Tibial nerve (tissue), 4 donors: ENCODE measurements at regions not wholly inside any gene's neighbourhood (a gene's known extent, or its start where the extent isn't known, plus 50 kb on each side); places are given as distances from the start of the nearest gene placed in this dataset.

Source experiments
- DNase-seq, 2 donors: peaks; one replicate each; pipeline ENCODE4 v3.0.0-alpha.2; 2019; ENCODE audit warnings: low spot score in 2 of 2
- H3K27ac ChIP-seq, 4 donors: fragments of 200-600 bp; sonication (generic) in 3 of 4; one replicate each; pipeline ENCODE4 v1.5.1; 2017 to 2019; ENCODE audit warnings: mild to moderate bottlenecking in 1 of 4
- H3K27me3 ChIP-seq, 2 donors: fragments of 200-600 bp; sonication (generic) in 1 of 2; one replicate each; pipeline versions ENCODE4 v1.5.1 to v1.6.0; 2017 to 2019
- H3K36me3 ChIP-seq, 3 donors: fragments of 200-600 bp; sonication (generic); one replicate each; pipeline ENCODE4 v1.5.1; 2018 to 2019
- H3K4me1 ChIP-seq, 4 donors: fragments of 200-600 bp; sonication (generic) in 3 of 4; one replicate each; pipeline ENCODE4 v1.5.1; 2017 to 2019
- H3K4me3 ChIP-seq, 4 donors: fragments of 200-600 bp; sonication (generic) in 3 of 4; one replicate each; pipeline ENCODE4 v1.5.1; 2017 to 2019; ENCODE audit warnings: mild to moderate bottlenecking in 1 of 4, moderate library complexity in 1 of 4
- H3K9me3 ChIP-seq, 4 donors: fragments of 200-600 bp; sonication (generic) in 3 of 4; one replicate each; pipeline ENCODE4 v1.5.1; 2017 to 2019
- EP300 ChIP-seq, 2 donors: sonication (generic); formaldehyde crosslinking; IDR thresholded peaks; one replicate each; pipeline ENCODE4 v1.6.1; 2017; ENCODE audit warnings: antibody characterized with exemption in 2 of 2, mild to moderate bottlenecking in 1 of 2
- POLR2A ChIP-seq, 2 donors: fragments of 450-650 bp; IDR thresholded peaks; one replicate each; pipeline ENCODE4 v1.6.1; 2017; ENCODE audit warnings: antibody characterized with exemption in 2 of 2, mild to moderate bottlenecking in 2 of 2, moderate library complexity in 2 of 2
- WGBS, 2 donors: methylation state at CpG; one replicate each; pipeline ENCODE4 v1.1.5; 2018; 5-methylcytosine and 5-hydroxymethylcytosine counted together
- TF ChIP-seq, protein P1 (sequence below), 5 experiments: fragments of 200-600 bp in 3 of 5; fragments of 450-650 bp in 2 of 5; sonication (generic) in 3 of 5; IDR thresholded peaks; one replicate each; pipeline ENCODE4 v1.5.1; 2016 to 2019; ENCODE audit warnings: antibody characterized with exemption in 5 of 5, mild to moderate bottlenecking in 3 of 5, moderate library complexity in 2 of 5

DNA sequence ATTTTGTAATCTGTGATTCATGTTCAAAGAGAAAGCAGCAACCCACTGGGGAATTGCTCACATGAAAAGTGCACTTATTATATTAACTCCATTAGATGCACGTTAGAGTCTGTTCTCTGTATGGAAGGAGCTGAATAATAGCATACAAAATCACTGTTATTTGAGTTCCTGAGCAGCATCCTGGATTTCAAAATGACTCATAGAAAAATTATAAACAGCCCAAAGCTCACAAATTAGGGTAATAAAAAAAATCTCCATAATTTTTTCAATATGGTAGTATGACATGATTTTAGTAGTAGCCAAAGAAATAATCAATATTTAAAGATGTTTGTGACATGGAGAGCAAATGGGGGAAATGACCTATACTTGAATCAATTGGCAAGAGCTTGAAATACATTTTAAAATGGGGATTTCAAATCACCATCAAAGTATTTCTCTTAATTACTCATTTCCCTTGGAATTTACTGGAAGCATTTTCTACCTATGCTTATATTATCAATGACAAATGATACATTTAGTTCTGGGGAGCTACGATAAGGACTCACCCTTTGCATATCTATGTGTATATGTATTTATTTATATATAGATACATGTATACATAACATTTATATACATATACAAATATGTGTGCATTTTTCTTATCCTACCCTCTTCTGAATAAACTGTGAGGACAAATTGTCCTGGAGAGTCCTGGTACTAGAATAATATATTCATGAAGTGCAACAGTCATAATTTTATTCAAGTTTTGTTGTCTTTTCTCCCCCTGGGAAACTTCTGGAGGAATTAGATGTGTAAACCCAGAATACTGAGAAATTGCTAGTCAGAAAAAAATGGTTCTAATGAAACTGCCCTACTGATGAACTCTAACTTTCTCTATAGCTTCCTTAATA is 116.3 kb downstream of the RPL22L1 start:
- Histone ChIP-seq H3K4me3 (no peak overlapping the region), H3K36me3 (no peaks in the 10 kb centered on the region), H3K27me3 (no peaks in the 10 kb centered on the region), H3K4me1 (peaks cover 0 to 43% (median 7%) of the 10 kb centered on the region in 4 donors), H3K27ac (no peak overlapping the region), H3K9me3 (no peaks in the 10 kb centered on the region)
- TF ChIP-seq POLR2A (IDR thresholded peaks at IDR 0.05): no peak
- TF ChIP-seq, protein P1, sequence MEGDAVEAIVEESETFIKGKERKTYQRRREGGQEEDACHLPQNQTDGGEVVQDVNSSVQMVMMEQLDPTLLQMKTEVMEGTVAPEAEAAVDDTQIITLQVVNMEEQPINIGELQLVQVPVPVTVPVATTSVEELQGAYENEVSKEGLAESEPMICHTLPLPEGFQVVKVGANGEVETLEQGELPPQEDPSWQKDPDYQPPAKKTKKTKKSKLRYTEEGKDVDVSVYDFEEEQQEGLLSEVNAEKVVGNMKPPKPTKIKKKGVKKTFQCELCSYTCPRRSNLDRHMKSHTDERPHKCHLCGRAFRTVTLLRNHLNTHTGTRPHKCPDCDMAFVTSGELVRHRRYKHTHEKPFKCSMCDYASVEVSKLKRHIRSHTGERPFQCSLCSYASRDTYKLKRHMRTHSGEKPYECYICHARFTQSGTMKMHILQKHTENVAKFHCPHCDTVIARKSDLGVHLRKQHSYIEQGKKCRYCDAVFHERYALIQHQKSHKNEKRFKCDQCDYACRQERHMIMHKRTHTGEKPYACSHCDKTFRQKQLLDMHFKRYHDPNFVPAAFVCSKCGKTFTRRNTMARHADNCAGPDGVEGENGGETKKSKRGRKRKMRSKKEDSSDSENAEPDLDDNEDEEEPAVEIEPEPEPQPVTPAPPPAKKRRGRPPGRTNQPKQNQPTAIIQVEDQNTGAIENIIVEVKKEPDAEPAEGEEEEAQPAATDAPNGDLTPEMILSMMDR (IDR thresholded peaks at IDR 0.05): no peak
- no peak for TF ChIP-seq EP300 (IDR thresholded peaks at IDR 0.05)
- DNase-seq: no peak
- WGBS, 2 donors: 57 to 63% methylated on average over 2 of the region's 2 CpGs

DNA sequence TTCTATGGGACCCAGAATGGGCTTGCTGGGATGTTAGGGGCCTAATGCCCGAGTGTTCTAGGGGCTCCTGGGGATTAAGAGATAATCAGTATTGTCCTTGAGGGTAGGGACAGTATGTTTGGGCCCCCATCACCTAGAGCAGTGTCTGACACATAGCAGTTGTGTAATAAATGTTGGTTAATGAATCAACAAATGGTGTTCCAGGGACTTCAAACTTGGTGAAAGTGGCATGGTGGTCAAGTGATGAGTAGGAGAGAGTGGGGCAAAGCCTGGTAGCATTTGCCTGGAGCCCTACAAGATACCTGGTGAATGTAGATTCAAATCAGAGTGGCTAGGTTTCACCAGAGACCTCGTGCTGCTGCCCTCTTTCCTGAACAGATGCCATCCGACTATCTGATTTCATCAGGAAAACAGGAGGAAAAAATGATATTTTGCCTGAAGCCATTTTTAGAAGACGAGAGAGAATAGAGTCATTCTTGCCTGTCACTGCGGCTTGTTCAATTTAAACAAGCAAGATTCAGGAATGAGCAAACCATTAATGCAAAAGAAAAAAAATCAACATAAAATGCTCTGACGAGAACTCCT is 117.3 kb downstream of the RPL22L1 start:
- no peak overlapping the region for H3K4me3 ChIP-seq
- DNase-seq: no peak
- H3K4me1 ChIP-seq: peaks cover 0 to 43% (median 7%) of the 10 kb centered on the region in 4 donors
- H3K27me3 ChIP-seq: no peaks in the 10 kb centered on the region
- TF ChIP-seq, protein P1 (IDR thresholded peaks at IDR 0.05): no peak
- no peak for TF ChIP-seq EP300 (IDR thresholded peaks at IDR 0.05)
- no peaks in the 10 kb centered on the region for H3K9me3 ChIP-seq
- H3K36me3 ChIP-seq: no peaks in the 10 kb centered on the region
- H3K27ac ChIP-seq: peak overlapping the region in 1 of 4 donors; percentile 72
- WGBS, 2 donors: 75 to 81% methylated on average over 6 of the region's 6 CpGs

DNA sequence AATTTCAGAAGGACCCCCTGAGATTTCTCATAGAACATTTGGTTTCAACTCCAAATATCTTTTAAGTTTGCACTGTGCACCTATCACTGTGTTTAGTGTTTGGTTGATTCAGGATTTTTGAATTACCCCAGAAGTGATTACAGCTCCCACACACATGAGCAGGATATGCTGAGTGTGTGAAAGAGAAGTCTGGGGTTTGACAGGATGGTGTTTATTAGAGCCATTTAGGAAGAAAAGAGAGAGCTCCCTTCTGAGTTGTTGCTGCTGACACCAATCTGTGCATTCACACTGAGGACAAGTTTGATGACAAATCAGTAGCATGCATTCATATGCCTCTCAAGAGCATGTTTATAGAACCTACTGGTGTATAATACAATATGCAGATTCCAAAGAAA is 118.1 kb downstream of the RPL22L1 start:
- Histone ChIP-seq H3K4me1 (peaks cover 0 to 43% (median 7%) of the 10 kb centered on the region in 4 donors), H3K4me3 (no peak overlapping the region), H3K36me3 (no peaks in the 10 kb centered on the region), H3K27me3 (no peaks in the 10 kb centered on the region), H3K9me3 (no peaks in the 10 kb centered on the region), H3K27ac (peak overlapping the region in 2 of 4 donors; percentile 23 to 72)
- no peak for DNase-seq
- TF ChIP-seq POLR2A (IDR thresholded peaks at IDR 0.05) (no peak), EP300 (IDR thresholded peaks at IDR 0.05) (no peak)
- TF ChIP-seq, protein P1 (IDR thresholded peaks at IDR 0.05): no peak

DNA sequence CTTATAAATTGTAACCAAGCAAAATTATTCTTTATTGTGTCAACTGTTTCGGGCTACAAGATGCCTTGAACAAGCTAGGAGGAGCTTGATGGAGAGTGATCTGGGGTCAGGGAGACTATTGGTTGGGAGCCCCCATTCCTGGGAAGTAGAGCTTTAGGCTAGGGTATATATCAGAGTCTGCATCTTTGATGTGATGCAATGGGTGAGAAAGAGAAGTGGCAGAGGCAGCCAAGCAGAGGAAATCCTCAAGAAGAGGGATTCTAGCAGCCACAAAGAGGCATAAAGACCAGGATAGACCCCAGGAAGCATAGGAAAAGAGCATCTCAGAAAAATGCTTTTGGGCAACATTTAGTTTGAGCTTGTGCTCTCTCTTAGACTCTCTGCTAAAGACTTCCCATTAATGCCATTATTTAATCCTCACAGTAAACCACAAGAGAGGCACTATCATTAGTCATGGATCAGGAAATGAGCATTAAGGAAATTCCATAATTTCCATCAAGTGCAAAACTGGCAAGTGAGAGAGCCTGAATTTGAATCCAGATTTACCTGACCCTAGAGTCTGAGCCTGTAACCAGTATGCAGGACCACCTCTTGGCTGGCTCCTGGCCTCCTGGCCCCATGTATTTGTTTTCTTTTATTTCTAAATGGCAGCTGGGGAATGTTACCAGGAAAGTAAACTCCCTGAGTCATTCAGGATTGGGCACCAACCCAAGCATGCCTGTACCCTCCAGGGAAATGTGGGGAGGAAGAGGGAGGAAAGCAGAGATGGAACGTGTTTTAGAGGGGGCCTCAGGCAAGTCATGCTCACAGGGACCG is 118.7 kb downstream of the RPL22L1 start:
- Histone ChIP-seq H3K4me3 (no peak overlapping the region), H3K4me1 (peaks cover 0 to 43% (median 7%) of the 10 kb centered on the region in 4 donors), H3K36me3 (no peaks in the 10 kb centered on the region), H3K9me3 (no peaks in the 10 kb centered on the region), H3K27ac (peak overlapping the region in 2 of 4 donors; percentile 23 to 72), H3K27me3 (no peaks in the 10 kb centered on the region)
- peak; percentile 58 to 69 for DNase-seq
- TF ChIP-seq, protein P1 (IDR thresholded peaks at IDR 0.05): no peak
- TF ChIP-seq EP300 (IDR thresholded peaks at IDR 0.05): peak in 1 of 2 donors; percentile 68
- WGBS, 2 donors: 44 to 48% methylated on average over 3 of the region's 3 CpGs
